Esophagus muscularis mucosa (tissue), 4 donors: ENCODE measurements at regions not wholly inside any gene's neighbourhood (a gene's known extent, or its start where the extent isn't known, plus 50 kb on each side); places are given as distances from the start of the nearest gene placed in this dataset.
"Not testable (repeated sequence)": the region's sequence is repeated elsewhere in the genome, so short reads cannot be mapped to it uniquely, and the experiment has no call there.

Experiments used
- DNase-seq: peaks from one replicate; pipeline ENCODE4 v3.0.0-alpha.2; 2017; ENCODE audit errors: extremely low spot score
- H3K27ac ChIP-seq, 4 donors: fragments of 200-600 bp; sonication (generic); replicated peaks in 1 of 4; 1 replicate in 3 of 4; 2 replicates in 1 of 4; pipeline ENCODE4 v1.5.1; 2016 to 2019; ENCODE audit warnings: mild to moderate bottlenecking in 1 of 4
- H3K27me3 ChIP-seq, 4 donors: fragments of 200-600 bp; sonication (generic); one replicate each; pipeline versions ENCODE4 v1.5.1 to v1.6.0; 2016 to 2019
- H3K36me3 ChIP-seq, 4 donors: fragments of 200-600 bp; sonication (generic); one replicate each; pipeline ENCODE4 v1.5.1; 2016 to 2019
- H3K4me1 ChIP-seq, 4 donors: fragments of 200-600 bp; sonication (generic); one replicate each; pipeline ENCODE4 v1.5.1; 2016 to 2019
- H3K4me3 ChIP-seq, 4 donors: fragments of 200-600 bp; sonication (generic); 1 replicate in 2 of 4; 2 replicates in 2 of 4; pipeline ENCODE4 v1.5.1; 2016 to 2019; ENCODE audit warnings: mild to moderate bottlenecking in 4 of 4, moderate library complexity in 1 of 4
- H3K9me3 ChIP-seq, 4 donors: fragments of 200-600 bp; sonication (generic); 1 replicate in 3 of 4; 2 replicates in 1 of 4; pipeline ENCODE4 v1.5.1; 2016 to 2019
- CTCF ChIP-seq, 3 experiments: fragments of 200-600 bp in 2 of 3; fragments of 450-650 bp in 1 of 3; sonication (generic) in 2 of 3; IDR thresholded peaks; one replicate each; pipeline ENCODE4 v1.5.1; 2017 to 2019; ENCODE audit warnings: antibody characterized with exemption in 3 of 3, mild to moderate bottlenecking in 2 of 3, moderate library complexity in 1 of 3
- EP300 ChIP-seq: sonication (generic); formaldehyde crosslinking; IDR thresholded peaks from one replicate; pipeline ENCODE4 v1.6.1; 2017; ENCODE audit warnings: antibody characterized with exemption
- POLR2A ChIP-seq: fragments of 450-650 bp; IDR thresholded peaks from one replicate; pipeline ENCODE4 v1.6.1; 2017; ENCODE audit warnings: antibody characterized with exemption, moderate library complexity, mild to moderate bottlenecking, low read depth
- POLR2AphosphoS5 ChIP-seq, 2 donors: sonication (generic); formaldehyde crosslinking; IDR thresholded peaks; one replicate each; pipeline ENCODE4 v1.6.1; 2017; ENCODE audit warnings: antibody characterized with exemption in 2 of 2
- WGBS: methylation state at CpG from one replicate; pipeline ENCODE4 v1.1.5; 2018; 5-methylcytosine and 5-hydroxymethylcytosine counted together
- intact Hi-C: fragments of 100-400 bp; cut with DNase I; formaldehyde crosslinking; loops from one replicate; pipeline ENCODE4 v1.15.1; 2023

- intact Hi-C loops, result no loop called here
- DNase-seq, result no peak
- Histone ChIP-seq H3K27me3 (no peaks in the 10 kb centered on the region), H3K4me1 (no peaks in the 10 kb centered on the region), H3K36me3 (no peaks in the 10 kb centered on the region), H3K4me3 (no peak overlapping the region), H3K9me3 (peaks cover 0 to 8% (median 7%) of the 10 kb centered on the region in 4 donors), H3K27ac (no peak overlapping the region)
- TF ChIP-seq POLR2AphosphoS5 (IDR thresholded peaks at IDR 0.05), result no peak
- TF ChIP-seq EP300, result no peak
- TF ChIP-seq CTCF (IDR thresholded peaks at IDR 0.05), result no peak
- no peak for TF ChIP-seq POLR2A
- WGBS, result 91% methylated on average over 1 of the region's 1 CpG
Measured at GRCh38 chr5:105865834-105866233, 1804.9 kb downstream of the EFNA5 start.

DNA sequence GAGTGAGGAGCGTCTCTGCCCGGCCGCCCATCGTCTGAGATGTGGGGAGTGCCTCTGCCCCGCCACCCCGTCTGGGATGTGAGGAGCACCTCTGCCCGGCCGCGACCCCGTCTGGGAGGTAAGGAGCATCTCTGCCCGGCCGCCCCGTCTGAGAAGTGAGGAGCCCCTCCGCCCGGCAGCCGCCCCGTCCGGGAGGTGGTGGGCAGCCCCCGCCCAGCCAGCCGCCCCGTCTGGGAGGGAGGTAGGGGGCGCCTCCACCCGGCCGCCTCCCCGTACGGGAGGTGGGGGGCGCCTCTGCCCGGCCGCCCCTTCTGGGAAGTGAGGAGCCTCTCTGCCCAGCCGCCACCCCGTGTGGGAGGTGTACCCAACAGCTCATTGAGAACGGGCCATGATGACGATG lies 1811.4 kb downstream of the EFNA5 start:
- H3K4me3 ChIP-seq, intact Hi-C loops, H3K9me3 ChIP-seq, H3K4me1 ChIP-seq, H3K36me3 ChIP-seq, H3K27ac ChIP-seq, H3K27me3 ChIP-seq, DNase-seq: not testable (repeated sequence)
- 98% methylated on average over 12 of the region's 33 CpGs for WGBS

DNA sequence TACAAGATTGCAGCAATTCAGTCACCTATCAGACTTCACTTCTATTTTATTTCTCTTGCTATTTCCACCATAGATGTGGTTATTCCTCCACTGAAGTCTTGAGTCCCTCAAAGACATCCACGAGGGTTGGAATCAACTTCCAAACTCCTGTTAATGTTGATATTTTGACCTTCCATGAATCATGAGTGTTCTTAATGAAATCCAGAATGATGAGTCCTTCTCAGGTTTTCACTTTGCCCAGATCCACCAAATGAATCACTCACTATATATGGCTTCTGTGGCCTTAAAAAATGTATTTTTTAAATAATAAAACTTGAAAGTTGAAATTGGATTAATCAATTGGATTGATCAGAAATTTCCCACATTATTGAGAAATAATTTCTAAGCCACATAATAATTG lies 1821.0 kb downstream of the EFNA5 start:
- Histone ChIP-seq H3K36me3 (no peaks in the 10 kb centered on the region), H3K27ac (no peak overlapping the region), H3K27me3 (no peaks in the 10 kb centered on the region), H3K9me3 (no peaks in the 10 kb centered on the region), H3K4me1 (no peaks in the 10 kb centered on the region), H3K4me3 (no peak overlapping the region)
- no peak for TF ChIP-seq POLR2AphosphoS5 (IDR thresholded peaks at IDR 0.05)
- no peak for TF ChIP-seq EP300
- TF ChIP-seq POLR2A, result no peak
- TF ChIP-seq CTCF (IDR thresholded peaks at IDR 0.05), result no peak
- intact Hi-C loops, result no loop called here
- 76% methylated on average over 1 of the region's 1 CpG for WGBS
- no peak for DNase-seq

DNA sequence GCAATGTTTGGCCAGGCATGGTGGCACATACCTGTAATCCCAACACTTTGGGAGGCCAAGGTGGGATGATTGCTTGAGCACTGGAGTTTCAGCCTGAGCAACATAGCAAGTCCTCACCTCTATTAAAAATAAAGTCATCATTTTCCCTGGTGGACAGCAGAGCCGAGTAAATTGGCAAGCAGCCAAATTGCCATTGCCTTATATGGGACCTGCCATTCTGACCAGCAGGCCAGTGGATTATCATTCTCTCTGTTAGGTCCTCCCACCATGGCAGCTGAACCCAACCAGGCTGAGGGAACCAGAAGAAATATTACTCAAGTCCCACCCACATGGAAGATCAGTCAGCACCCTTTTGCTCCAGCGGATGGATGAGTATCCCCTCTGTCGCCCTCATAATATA lies 1829.9 kb downstream of the EFNA5 start:
- intact Hi-C loops, result no loop called here
- Histone ChIP-seq H3K27ac (no peak overlapping the region), H3K4me1 (no peaks in the 10 kb centered on the region), H3K9me3 (no peaks in the 10 kb centered on the region), H3K27me3 (no peaks in the 10 kb centered on the region), H3K4me3 (no peak overlapping the region), H3K36me3 (no peaks in the 10 kb centered on the region)
- DNase-seq, result no peak
- 65% methylated on average over 3 of the region's 3 CpGs for WGBS
- TF ChIP-seq CTCF (IDR thresholded peaks at IDR 0.05) (no peak), POLR2A (no peak), POLR2AphosphoS5 (IDR thresholded peaks at IDR 0.05) (no peak), EP300 (no peak)

DNA sequence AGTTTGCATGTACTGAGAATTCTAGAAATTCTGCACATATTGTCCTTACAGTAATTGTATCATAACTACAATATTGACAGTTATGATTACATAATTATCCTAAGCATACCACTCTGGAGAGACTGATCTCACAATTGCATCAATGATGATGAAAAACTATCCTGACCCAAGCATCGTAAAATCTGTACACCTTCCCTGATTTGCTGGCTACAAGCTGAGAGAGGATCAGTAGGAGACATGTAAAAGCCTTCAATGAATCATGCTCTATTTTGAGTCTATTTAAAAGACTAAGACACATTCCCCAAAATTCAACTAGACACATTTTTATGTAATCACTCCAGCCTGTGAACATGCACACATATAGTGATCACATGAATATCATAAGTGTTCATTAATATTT lies 1833.8 kb downstream of the EFNA5 start:
- intact Hi-C loops, result no loop called here
- no peaks in the 10 kb centered on the region for H3K4me1 ChIP-seq
- no peaks in the 10 kb centered on the region for H3K27me3 ChIP-seq
- no peak overlapping the region for H3K4me3 ChIP-seq
- no peak for DNase-seq
- 93% methylated on average over 1 of the region's 1 CpG for WGBS
- H3K27ac ChIP-seq, result no peak overlapping the region
- H3K36me3 ChIP-seq, result no peaks in the 10 kb centered on the region
- no peaks in the 10 kb centered on the region for H3K9me3 ChIP-seq
- TF ChIP-seq CTCF (IDR thresholded peaks at IDR 0.05) (no peak), EP300 (no peak), POLR2A (no peak), POLR2AphosphoS5 (IDR thresholded peaks at IDR 0.05) (no peak)
